ENCODE measurements at regions not wholly inside any gene's neighbourhood (a gene's known extent, or its start where the extent isn't known, plus 50 kb on each side); places are given as distances from the start of the nearest gene placed in this dataset.

GRCh38 chr22:23497016-23497885 lies 82.8 kb downstream of the IGLL1 start:
- no peak overlapping the region for H3K4ac ChIP-seq (replicated peaks; ENCODE audit: insufficient read length, low read depth, low read length)
- H3K27ac ChIP-seq (ENCODE audit: low read depth, low read length), result no peak overlapping the region
- H3K4me1 ChIP-seq (replicated peaks in 1 of 4; ENCODE audit: control insufficient read depth in 3 of 4, insufficient read depth in 4 of 4, low read length in 3 of 4), result peaks cover 0 to 10% (median 6%) of the 10 kb centered on the region in 4 experiments; a peak in 5 of 7 replicates
- peak in 1 of 2 experiments; percentile 37 for DNase-seq (ENCODE audit: low read depth in 1 of 2, low spot score in 2 of 2)
- no peak overlapping the region for H3K4me2 ChIP-seq (ENCODE audit: insufficient read depth in 1 of 2, low read depth in 2 of 2, low read length in 2 of 2)
- no peak overlapping the region for H2BK15ac ChIP-seq (ENCODE audit: low read length)
- FAIRE-seq, result no peak
- no peak overlapping the region for H3K4me3 ChIP-seq (ENCODE audit: extremely low read depth in 1 of 4, insufficient read depth in 2 of 4, low read depth in 3 of 4, low read length in 4 of 4)
- H3K9me3 ChIP-seq (ENCODE audit: insufficient read depth in 2 of 2, low read depth in 1 of 2, low read length in 1 of 2), result no peaks in the 10 kb centered on the region
- H2BK20ac ChIP-seq (ENCODE audit: low read length), result no peak overlapping the region
- H4K91ac ChIP-seq (replicated peaks; ENCODE audit: insufficient read length, low read length), result no peak overlapping the region
- no peaks in the 10 kb centered on the region for H3K36me3 ChIP-seq (ENCODE audit: control insufficient read depth in 2 of 4, insufficient read depth in 4 of 4, low read length in 3 of 4)
- no peak overlapping the region for H2AK5ac ChIP-seq (ENCODE audit: low read depth, low read length)
- H2BK12ac ChIP-seq (ENCODE audit: low read depth, low read length), result no peak overlapping the region
- TF ChIP-seq SRF (IDR thresholded peaks at IDR 0.05; ENCODE audit: low read depth, low read length) (no peak), CHD1 (IDR thresholded peaks at IDR 0.05; ENCODE audit: low read depth, low read length) (no peak), MAFK (IDR thresholded peaks at IDR 0.05; ENCODE audit: low read depth, low read length) (no peak), KDM4A (IDR thresholded peaks at IDR 0.05; ENCODE audit: low read depth, low read length, severe bottlenecking) (no peak), SIX5 (IDR thresholded peaks at IDR 0.05; ENCODE audit: low read depth, low read length) (no peak), POU5F1 (IDR thresholded peaks at IDR 0.05; ENCODE audit: low read depth, low read length) (no peak)
- peaks cover 0 to 5% (median under 1%) of the 10 kb centered on the region in 4 experiments; a peak in 2 of 7 replicates for H3K27me3 ChIP-seq (replicated peaks in 1 of 4; ENCODE audit: control insufficient read depth in 3 of 4, extremely low read depth in 1 of 4, insufficient read depth in 3 of 4, low read length in 3 of 4)
- H4K5ac ChIP-seq (ENCODE audit: insufficient read length, low read depth, low read length), result no peak overlapping the region
- H2AFZ ChIP-seq (ENCODE audit: low read length), result no peak overlapping the region
- ChIA-PET POLR2A (ENCODE audit: partially characterized antibody) (no interaction called here), CTCF (ENCODE audit: partially characterized antibody) (interaction anchor here (1.3 to 1.7 kb wide), 2 partner anchors 37 to 63 kb away, joined by 3 to 4 read pairs; no protein-coding TSS in a partner anchor)
- no peak overlapping the region for H3K18ac ChIP-seq (ENCODE audit: extremely low read depth, low read length)
- H2BK5ac ChIP-seq (ENCODE audit: low read depth, low read length), result no peak overlapping the region
- H3K79me2 ChIP-seq (ENCODE audit: control insufficient read depth in 1 of 2, insufficient read depth in 2 of 2, low read length in 2 of 2), result no peaks in the 10 kb centered on the region
- H3K56ac ChIP-seq (replicated peaks; ENCODE audit: insufficient read length, low read depth, low read length), result no peak overlapping the region
- no peaks in the 10 kb centered on the region; the same call in 1 of the 2 replicates for H3K23me2 ChIP-seq (ENCODE audit: low read depth, low read length)
- no peak overlapping the region for H2BK120ac ChIP-seq (replicated peaks; ENCODE audit: low read depth, low read length)
- peaks cover 0 to 2% of the 10 kb centered on the region in 2 experiments for H4K20me1 ChIP-seq (replicated peaks in 1 of 2; ENCODE audit: control insufficient read depth in 1 of 2, insufficient read depth in 2 of 2, low read length in 2 of 2)
- no peak overlapping the region for H3K9ac ChIP-seq (replicated peaks in 1 of 4; ENCODE audit: extremely low read depth in 1 of 4, low read depth in 3 of 4, low read length in 3 of 4)
- 88% methylated on average over 6 of the region's 6 CpGs; no CpG with 5 or more reads in 1 of the 2 experiments for WGBS, 2 experiments (ENCODE audit: extremely low coverage in 1 of 2, insufficient coverage in 1 of 2, insufficient read length in 1 of 2, insufficient replicate concordance in 2 of 2, low coverage in 1 of 2, low lambda C conversion rate in 2 of 2, missing lambda C conversion rate in 1 of 2)
- H3K14ac ChIP-seq (ENCODE audit: insufficient read length), result no peak overlapping the region
- no peak overlapping the region for H4K8ac ChIP-seq (ENCODE audit: extremely low read depth, insufficient read depth, low read length)
- H3K23ac ChIP-seq (ENCODE audit: insufficient read length), result no peak overlapping the region
- no peaks in the 10 kb centered on the region for H3K79me1 ChIP-seq (ENCODE audit: low read depth, low read length)

Data from H1 (cell line).